ENCODE measurements at regions not wholly inside any gene's neighbourhood (a gene's known extent, or its start where the extent isn't known, plus 50 kb on each side); places are given as distances from the start of the nearest gene placed in this dataset.

DNA sequence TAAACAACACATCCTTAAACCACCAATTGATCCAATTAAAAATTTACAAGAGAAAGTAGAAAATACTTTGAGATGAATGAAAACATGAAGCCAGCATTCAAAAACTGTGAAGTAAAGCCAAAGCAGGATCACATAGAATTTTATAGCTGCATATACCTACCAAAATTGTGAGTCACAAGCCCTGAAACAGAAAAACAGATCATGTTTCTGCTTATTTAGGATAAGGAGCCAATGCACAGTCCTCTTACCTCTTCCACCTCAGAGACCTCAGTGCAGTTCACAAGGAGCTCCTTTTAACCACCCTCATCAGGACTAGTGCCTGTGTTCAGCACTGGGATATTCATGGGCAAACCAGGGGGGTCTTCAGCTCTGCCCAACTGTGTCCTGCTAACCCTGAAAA, 386.7 kb downstream of the TECRL start:
- DNase-seq (ENCODE audit: extremely low read depth, low read depth) = no peak
- H3K4me3 ChIP-seq (replicated peaks; ENCODE audit: low read depth, low read length) = no peak overlapping the region
- TF ChIP-seq, protein P1, sequence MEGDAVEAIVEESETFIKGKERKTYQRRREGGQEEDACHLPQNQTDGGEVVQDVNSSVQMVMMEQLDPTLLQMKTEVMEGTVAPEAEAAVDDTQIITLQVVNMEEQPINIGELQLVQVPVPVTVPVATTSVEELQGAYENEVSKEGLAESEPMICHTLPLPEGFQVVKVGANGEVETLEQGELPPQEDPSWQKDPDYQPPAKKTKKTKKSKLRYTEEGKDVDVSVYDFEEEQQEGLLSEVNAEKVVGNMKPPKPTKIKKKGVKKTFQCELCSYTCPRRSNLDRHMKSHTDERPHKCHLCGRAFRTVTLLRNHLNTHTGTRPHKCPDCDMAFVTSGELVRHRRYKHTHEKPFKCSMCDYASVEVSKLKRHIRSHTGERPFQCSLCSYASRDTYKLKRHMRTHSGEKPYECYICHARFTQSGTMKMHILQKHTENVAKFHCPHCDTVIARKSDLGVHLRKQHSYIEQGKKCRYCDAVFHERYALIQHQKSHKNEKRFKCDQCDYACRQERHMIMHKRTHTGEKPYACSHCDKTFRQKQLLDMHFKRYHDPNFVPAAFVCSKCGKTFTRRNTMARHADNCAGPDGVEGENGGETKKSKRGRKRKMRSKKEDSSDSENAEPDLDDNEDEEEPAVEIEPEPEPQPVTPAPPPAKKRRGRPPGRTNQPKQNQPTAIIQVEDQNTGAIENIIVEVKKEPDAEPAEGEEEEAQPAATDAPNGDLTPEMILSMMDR (IDR thresholded peaks at IDR 0.05; ENCODE audit: low read depth, low read length, missing control alignments) = no peak

DNA sequence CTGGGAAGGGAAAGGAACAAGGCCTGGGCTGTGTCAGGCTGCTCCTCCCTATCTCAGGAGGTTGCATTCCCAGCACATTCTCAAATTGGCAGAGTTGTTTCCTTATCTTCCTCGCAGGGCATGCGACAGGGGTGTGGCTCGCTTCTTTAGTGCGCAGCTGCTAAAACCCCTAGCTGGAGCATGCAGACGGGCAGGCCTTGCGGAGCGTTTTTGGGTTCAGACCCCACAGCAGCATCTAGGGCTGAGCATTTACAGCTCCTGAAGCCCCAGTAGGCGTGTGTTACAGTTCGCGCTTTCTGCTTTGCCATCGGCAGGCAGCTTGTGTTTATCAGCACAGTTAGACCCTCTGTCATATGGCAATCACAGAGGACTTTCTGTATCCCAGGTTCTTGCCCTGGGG, 392.4 kb downstream of the TECRL start:
- no peak overlapping the region for H3K4me3 ChIP-seq (replicated peaks; ENCODE audit: low read depth, low read length)
- TF ChIP-seq, protein P1 (IDR thresholded peaks at IDR 0.05; ENCODE audit: low read depth, low read length, missing control alignments) = no peak
- DNase-seq (ENCODE audit: extremely low read depth, low read depth) = no peak

DNA sequence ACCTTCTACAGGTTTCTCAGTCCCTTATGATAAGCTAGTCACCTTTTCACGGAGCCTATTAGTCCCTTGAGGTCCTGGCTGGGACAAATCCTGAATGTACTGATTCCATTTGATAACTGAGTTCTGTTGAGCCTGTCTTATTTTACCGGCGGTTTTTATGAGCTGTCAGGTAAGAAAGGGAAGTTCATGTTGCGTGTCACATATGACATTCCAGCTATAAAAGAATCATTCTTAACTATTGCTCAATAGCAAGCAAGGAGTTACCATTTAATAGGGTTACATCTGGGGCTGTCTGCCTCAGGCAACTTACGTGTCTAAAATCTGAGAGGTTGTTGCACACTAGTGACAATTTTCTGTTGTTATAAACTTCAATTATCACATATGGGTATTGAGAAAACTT, 394.6 kb downstream of the TECRL start:
- H3K4me3 ChIP-seq (replicated peaks; ENCODE audit: low read depth, low read length) = no peak overlapping the region
- no peak for DNase-seq (ENCODE audit: extremely low read depth, low read depth)
- TF ChIP-seq, protein P1 (IDR thresholded peaks at IDR 0.05; ENCODE audit: low read depth, low read length, missing control alignments) = no peak

DNA sequence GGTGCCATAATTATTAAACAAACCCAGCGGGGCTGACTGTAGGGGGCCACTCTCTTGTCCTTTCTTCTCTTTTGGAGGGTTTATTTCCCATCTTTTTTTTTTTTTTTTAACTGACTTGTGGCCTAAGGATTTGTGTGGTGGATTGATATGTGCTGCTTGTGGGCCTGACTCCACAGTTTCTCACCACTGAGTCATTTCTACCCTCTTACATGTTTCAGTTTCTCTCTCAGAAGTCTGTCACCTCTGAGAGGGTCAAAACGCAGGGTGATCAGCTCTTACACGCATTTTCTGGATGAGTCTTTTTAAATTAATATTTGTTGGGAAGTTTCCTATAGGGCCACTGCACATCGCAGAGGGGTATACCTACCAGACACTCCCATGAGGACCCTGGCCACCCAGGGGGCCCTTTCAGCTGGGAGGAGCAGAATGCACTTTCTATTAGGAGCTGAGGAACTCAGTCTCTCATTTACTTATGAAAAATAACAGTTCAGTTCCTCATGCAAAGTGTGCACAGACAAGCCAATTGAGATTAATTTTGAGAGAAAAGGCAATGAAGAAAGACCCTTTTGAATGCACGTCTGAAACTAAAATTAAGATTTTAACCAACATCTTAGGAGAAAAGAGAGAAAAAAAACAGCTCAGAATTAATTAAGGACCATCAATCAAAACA, 407.9 kb downstream of the TECRL start:
- DNase-seq (ENCODE audit: extremely low read depth, low read depth) = no peak
- H3K4me3 ChIP-seq (replicated peaks; ENCODE audit: low read depth, low read length) = no peak overlapping the region
- TF ChIP-seq, protein P1 (IDR thresholded peaks at IDR 0.05; ENCODE audit: low read depth, low read length, missing control alignments) = no peak

DNA sequence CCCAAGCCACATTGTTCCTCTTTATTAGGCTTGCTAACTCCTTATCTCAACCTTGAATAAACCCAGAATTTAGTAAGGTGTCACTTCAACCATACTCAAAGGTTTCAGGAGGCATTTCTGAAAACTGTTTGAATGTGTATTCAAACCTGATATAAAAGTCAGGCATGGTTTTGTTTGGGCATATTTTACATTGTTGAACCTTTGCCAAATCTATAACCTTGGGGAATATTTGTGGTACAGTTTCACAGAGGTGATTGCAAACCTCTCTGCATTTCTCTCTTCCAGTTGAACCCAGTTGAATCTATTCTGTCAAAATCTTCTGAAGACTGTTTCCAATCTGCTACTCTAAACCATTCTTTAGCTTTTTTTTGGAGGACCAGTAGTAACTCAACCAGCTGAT, 409.0 kb downstream of the TECRL start:
- DNase-seq (ENCODE audit: extremely low read depth, low read depth) = no peak
- no peak overlapping the region for H3K4me3 ChIP-seq (replicated peaks; ENCODE audit: low read depth, low read length)
- TF ChIP-seq, protein P1 (IDR thresholded peaks at IDR 0.05; ENCODE audit: low read depth, low read length, missing control alignments) = no peak

DNA sequence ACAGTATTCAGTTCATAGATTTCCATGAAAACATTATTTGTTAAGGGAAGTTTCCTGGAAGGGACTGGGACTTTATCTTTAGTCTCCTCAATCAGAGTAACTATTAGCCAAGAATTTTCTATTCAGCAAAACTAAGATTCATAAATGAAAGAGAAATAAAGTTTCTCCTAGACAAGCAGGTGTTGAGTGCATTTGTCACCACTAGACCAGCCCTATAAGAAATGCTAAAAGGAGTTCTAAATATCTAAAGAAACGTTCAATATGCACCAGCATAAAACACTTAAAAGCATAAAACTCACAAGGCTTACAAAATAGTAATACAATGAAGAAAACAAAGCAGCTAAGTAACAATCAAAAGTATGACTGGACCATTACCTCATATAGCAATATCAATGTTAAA, 423.0 kb downstream of the TECRL start:
- DNase-seq (ENCODE audit: extremely low read depth, low read depth) = no peak
- TF ChIP-seq, protein P1 (IDR thresholded peaks at IDR 0.05; ENCODE audit: low read depth, low read length, missing control alignments) = no peak

DNA sequence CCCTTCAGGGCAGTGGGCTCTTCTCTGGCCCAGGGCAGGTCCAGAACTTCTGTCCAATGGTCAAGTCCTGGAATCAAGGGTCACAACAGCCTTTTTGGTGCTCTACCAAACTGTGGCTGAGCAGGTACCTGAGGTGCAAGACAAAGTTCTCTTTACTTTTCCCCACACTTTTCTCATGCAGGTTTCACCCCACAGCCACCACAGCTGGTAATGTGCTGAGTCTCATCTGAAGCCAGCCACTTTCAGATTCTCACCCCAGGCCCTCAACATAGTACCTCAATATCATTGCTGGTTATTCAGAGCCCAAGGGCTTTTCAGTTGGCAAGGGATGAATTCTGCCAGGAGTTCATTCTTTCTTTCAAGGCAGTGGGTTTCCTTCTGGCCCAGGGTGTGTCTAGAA, 426.0 kb downstream of the TECRL start:
- no peak overlapping the region for H3K4me3 ChIP-seq (replicated peaks; ENCODE audit: low read depth, low read length)
- DNase-seq (ENCODE audit: extremely low read depth, low read depth) = no peak
- TF ChIP-seq, protein P1 (IDR thresholded peaks at IDR 0.05; ENCODE audit: low read depth, low read length, missing control alignments) = no peak

More for the DNA sequence above, 423.0 kb downstream of the TECRL start:
- H3K4me3 ChIP-seq (replicated peaks; ENCODE audit: low read depth, low read length) = no peak overlapping the region
